ENCODE measurements at regions not wholly inside any gene's neighbourhood (a gene's known extent, or its start where the extent isn't known, plus 50 kb on each side); places are given as distances from the start of the nearest gene placed in this dataset.

DNA sequence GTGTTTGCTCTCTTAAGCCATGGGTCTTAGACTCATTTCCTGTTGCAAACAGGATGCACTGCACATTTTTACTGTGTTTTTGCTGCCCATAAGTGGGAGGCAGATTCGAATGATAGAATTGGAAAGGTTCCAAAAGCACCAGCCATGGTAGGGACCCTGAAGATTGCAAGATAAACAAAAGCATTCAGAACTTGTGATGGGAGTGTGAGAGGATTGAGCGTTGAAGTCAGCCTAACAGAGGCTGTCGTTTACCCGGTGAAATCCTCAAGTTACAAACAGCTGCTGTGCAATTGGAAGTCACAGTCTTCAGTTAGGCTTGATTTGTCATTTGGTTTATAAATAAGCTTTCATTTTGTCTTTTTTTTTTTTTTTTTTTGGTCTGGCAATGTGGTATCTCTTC, 192.7 kb upstream of the MKI67 start:
- no peak for DNase-seq

GRCh38 chr10:128322106-128322505, 195.9 kb upstream of the MKI67 start:
- DNase-seq = no peak

- DNase-seq = no peak
Observed at GRCh38 chr10:128322950-128323349, 196.7 kb upstream of the MKI67 start.

DNA sequence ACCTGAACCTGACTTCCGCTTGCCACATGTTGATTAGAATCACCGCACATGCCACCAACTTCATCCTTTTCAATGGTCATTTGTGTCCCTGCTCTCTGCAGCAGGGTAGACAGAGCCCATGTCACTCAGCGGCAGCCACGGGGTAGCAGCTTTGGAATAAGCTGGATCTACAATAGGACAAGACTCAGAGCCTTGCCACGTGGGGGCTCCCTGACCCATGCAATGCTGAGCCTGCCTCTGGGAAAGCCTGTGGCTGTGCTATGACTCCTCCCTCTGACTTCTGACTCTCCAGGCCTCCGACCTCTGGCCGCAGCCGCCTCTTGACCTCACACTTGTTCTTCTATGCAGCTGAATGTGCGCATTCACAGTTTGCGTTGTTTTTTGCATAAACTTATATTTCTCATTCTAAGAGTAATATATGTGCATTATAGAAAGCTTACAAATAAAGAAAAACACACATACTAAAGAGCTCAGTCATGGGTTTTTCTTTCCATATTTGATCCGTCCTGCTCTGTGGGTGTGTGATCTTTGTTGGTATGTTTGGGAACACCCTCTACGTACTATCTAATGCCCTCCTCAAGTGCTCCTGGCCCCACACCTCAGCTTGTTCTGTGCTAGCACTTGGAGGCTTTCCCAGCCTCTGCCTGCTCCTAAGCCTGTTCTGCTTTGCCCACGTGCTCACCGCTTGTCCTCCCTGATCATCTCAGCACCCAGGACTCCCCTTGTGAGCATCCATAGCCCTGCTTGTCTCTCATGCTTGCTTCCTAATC, 198.0 kb upstream of the MKI67 start:
- no peak for DNase-seq

DNA sequence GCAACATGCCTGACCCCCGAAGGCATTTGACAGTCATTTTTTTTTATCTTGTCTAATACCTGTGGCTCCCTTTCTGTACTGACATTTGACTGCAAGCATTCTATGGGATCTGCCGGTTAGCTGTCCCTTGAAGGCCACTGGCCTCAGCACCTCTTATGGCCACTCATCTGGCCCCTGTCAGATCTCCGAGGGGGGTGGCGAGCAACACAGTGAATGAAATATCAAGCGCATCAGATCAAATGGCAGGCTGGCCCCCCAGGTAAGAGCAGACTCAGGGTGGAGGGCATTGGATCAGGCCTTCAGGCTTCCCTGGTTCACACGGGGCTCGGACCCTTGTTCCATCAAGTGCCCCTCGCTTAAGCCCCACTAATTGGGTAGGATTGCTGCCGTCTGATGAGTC, 199.6 kb upstream of the MKI67 start:
- no peak for DNase-seq

DNA sequence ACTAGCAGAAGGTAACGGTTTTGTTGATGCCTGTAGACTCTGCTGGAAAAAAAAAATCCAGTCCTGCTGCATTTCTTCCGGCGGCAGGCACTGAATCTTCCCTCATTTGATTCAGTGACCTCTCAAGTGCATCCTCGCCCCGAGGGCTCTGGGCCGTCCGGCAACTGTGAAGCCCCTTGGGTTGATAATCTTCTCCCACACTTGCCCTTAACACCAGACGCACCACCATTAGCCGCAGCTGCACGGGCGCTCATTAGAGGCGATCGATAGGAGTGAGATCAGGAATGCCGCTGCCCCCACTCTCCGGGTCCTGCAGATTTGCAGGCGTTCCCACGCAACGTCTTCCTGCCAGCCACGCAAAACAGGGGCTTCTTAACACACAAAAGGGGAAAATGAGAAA, 200.0 kb upstream of the MKI67 start:
- DNase-seq = no peak

DNA sequence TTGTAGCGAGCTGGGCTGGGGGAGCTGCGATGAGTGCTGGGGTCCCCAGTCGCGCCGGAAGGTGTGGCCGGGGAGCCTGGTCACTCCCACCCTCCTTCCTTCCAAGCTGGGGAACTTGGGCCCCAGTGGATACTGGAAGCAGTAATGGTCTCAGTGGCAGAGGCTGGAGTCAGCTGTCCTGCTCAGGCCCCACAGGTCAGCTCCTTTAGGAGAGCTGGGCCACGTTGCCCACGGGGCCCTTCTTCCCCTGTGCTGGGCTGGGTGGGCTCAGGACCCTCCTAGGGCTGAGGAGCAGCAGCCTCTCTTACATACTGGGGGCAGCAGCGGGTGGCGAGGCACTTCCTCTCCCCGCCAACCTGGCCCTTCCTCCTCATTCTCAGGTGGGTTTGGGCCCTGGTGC, 200.6 kb upstream of the MKI67 start:
- DNase-seq = no peak

- DNase-seq = no peak
Observed at GRCh38 chr10:128336401-128336800, 210.2 kb upstream of the MKI67 start.

GRCh38 chr10:128337860-128338378, 211.7 kb upstream of the MKI67 start:
- DNase-seq = no peak

GRCh38 chr10:128338951-128339350, 212.7 kb upstream of the MKI67 start:
- no peak for DNase-seq

- no peak for DNase-seq
Observed at GRCh38 chr10:128339753-128340152, 213.5 kb upstream of the MKI67 start.

- no peak for DNase-seq
Observed at GRCh38 chr10:128345353-128345752, 219.1 kb upstream of the MKI67 start.

DNA sequence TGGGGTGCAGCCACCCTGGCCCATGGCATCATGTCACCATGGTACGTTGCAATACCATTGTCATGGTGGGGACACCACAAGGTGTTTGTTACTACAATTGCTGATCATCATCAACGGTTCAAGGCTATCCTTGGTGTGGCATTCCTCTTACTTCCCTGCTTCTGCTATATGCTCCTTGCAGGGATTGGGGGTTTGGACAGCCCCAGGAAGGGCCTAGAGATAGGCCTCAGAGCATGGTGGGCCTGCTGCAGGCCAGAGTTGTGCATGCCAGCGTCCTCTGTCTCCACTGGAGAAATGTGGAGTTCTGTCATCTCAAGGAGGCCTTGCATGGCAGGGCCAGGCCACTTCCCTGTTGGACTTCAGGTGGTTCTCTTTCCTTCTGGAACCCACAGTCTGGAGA, 234.6 kb upstream of the MKI67 start:
- DNase-seq = no peak

DNA sequence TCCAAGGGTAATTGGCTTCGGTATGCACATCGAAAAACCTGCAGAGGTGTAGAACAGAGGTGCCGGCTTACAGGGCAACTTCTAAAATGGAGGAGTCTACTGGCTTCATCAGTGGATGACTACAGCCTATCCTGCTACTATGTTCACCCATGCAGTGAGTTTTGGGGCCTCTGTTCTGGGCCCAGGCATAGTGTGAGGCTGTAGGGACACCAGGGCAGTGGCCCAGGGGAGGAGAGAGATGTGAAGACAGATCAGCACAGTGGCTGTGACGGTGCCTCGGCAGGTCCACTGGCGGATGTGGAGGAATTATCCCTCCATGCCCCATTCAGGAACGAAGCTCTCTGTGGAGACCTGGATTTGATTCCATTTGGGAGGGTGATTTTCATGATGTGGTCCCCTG, 235.3 kb upstream of the MKI67 start:
- DNase-seq = no peak

- DNase-seq = no peak
Observed at GRCh38 chr10:128362514-128362913, 236.3 kb upstream of the MKI67 start.

- DNase-seq = no peak
Observed at GRCh38 chr10:128364631-128365030, 238.4 kb upstream of the MKI67 start.

DNA sequence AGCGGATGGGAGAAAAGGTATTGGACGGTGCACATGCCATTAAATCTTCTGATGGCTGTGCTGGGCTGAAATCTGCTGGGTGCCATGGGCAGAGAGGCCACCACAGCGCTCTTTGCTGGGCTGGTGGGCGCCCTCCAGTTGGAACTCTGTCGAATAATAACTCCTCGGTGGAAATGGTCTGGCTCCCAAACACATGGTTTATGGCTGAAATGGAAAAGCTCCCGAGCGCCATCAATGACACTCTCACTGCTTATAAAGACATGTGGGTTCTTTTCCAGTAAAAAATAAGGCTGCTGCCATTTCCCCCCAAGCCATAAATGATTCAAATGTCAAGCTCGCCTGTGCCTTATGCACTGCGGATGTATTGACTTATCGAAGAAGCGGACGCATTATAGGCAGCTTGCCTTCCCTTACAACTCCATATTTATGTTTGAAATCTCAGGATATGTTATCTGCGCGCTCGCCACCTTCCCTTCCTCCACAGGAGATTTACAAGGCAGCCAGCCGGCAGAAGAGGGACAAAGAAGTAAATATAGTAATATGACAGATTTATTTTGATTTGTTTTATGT, 239.0 kb upstream of the MKI67 start:
- DNase-seq = no peak

DNA sequence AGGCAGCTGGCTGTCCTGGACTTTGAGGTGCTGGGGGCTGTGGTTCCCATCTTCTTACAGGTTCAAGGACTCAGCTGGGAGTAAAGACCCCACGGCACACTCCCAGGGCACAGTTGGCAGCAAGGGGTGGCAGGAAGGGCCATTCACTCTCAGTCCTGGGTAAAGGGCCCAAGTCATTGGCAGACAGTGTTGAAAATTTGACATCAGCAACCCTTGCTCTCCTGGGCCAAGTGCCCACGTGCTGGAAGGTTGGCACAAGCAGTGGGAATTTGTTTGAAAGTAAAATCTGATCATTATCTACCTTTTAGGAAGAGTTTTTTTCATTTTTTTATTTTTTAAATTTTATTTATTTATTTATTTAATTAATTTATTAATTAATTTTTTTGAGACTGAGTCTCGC, 241.6 kb upstream of the MKI67 start:
- DNase-seq = no peak

- DNase-seq = no peak
Observed at GRCh38 chr10:128369101-128369650, 243.0 kb upstream of the MKI67 start.

DNA sequence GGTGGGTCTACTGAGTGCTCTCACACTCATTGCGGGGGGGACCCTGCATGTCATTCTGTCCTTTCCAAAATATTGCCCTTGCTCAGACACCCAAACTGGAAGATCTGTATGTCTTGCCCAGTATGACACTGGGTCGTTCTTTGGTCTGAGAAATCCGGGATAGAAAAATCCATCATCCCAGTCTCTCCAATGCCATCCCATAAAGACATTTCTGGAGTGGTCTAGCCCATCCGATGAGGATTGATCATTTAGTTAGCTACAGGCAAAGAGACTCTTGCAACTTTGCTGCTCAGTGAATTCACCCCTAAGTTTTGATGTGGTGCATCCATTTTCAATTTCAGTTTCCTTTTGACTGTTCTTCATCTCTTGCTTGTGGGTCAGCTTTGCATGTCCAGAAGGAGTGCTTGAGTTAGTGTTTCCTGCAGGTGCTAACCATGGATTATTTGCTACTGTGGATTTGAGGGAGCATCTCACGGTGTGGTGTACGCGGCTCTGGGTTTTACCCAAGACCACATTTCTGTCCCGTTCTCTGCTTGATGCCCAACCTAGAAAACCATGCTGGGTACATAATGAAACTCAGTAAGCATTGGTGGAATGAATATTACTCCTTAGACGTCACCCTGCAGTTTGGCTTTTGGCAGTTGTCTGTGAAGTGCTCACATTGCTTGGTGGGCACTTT, 247.0 kb upstream of the MKI67 start:
- no peak for DNase-seq

GRCh38 chr10:128373831-128374230, 247.6 kb upstream of the MKI67 start:
- DNase-seq = no peak

- DNase-seq = no peak
Observed at GRCh38 chr10:128375171-128375570, 248.9 kb upstream of the MKI67 start.

GRCh38 chr10:128377364-128377987, 251.3 kb upstream of the MKI67 start:
- no peak for DNase-seq
